Endodermal cell (in vitro differentiated cells): ENCODE measurements at regions not wholly inside any gene's neighbourhood (a gene's known extent, or its start where the extent isn't known, plus 50 kb on each side); places are given as distances from the start of the nearest gene placed in this dataset.

ENCODE experiments used
- DNase-seq: peaks from one replicate; pipeline ENCODE4 v3.0.0-alpha.2; 2017
- H3K27ac ChIP-seq: 2 replicates; pipeline ENCODE4 v1.5.1; 2013; ENCODE audit warnings: mild to moderate bottlenecking, low read depth, low read length, moderate library complexity
- H3K27me3 ChIP-seq: 2 replicates; pipeline ENCODE4 v1.6.1; 2013; ENCODE audit warnings: mild to moderate bottlenecking, low read length, moderate library complexity; ENCODE audit not compliant: insufficient read depth, control insufficient read depth, poor library complexity, severe bottlenecking
- H3K36me3 ChIP-seq: 2 replicates; pipeline ENCODE4 v1.7.0; 2013; ENCODE audit warnings: mild to moderate bottlenecking, low read length, moderate library complexity; ENCODE audit not compliant: control insufficient read depth, insufficient read depth
- H3K4me1 ChIP-seq: one replicate; pipeline ENCODE4 v1.7.0; 2013; ENCODE audit warnings: low read length; ENCODE audit not compliant: control insufficient read depth, insufficient read depth
- H3K4me3 ChIP-seq: 2 replicates; pipeline ENCODE4 v1.5.1; 2013; ENCODE audit warnings: mild to moderate bottlenecking, low read length, moderate library complexity
- H3K9ac ChIP-seq: 2 replicates; pipeline ENCODE4 v1.6.1; 2013; ENCODE audit warnings: mild to moderate bottlenecking, low read length, moderate library complexity; ENCODE audit not compliant: poor library complexity, severe bottlenecking; ENCODE audit errors: extremely low read depth
- H3K9me3 ChIP-seq: 2 replicates; pipeline ENCODE4 v1.6.1; 2013; ENCODE audit warnings: mild to moderate bottlenecking, low read length, moderate library complexity; ENCODE audit not compliant: control insufficient read depth
- H3K27ac Mint-ChIP-seq: 2 replicates; pipeline ENCODE4 v1.8.0; 2020; ENCODE audit warnings: mixed read lengths
- H3K27me3 Mint-ChIP-seq: 2 replicates; pipeline ENCODE4 v1.8.0; 2021; ENCODE audit warnings: mild to moderate bottlenecking, mixed read lengths; ENCODE audit not compliant: insufficient read depth
- H3K36me3 Mint-ChIP-seq: 2 replicates; pipeline ENCODE4 v1.8.0; 2020; ENCODE audit warnings: low read depth, mixed read lengths
- H3K4me1 Mint-ChIP-seq: 2 replicates; pipeline ENCODE4 v1.8.0; 2020; ENCODE audit warnings: mixed read lengths
- H3K4me3 Mint-ChIP-seq: 2 replicates; pipeline ENCODE4 v1.8.0; 2020; ENCODE audit warnings: mild to moderate bottlenecking, moderate library complexity, mixed read lengths
- H3K9me3 Mint-ChIP-seq: 2 replicates; pipeline ENCODE4 v1.8.0; 2020; ENCODE audit warnings: mild to moderate bottlenecking, mixed read lengths
- CTCF ChIP-seq: fragments of 200-600 bp; sonication (generic); conservative IDR thresholded peaks from 2 replicates; pipeline ENCODE4 v1.5.0; 2021; ENCODE audit warnings: antibody characterized with exemption, mild to moderate bottlenecking
- WGBS, 2 experiments: methylation state at CpG; one replicate each; pipeline versions ENCODE4 v1.1.5 to v1.1.7; 2013; ENCODE audit warnings: missing lambda C conversion rate in 2 of 2, mixed read lengths in 1 of 2; ENCODE audit not compliant: insufficient coverage in 1 of 2, insufficient read length in 1 of 2; 5-methylcytosine and 5-hydroxymethylcytosine counted together

DNA sequence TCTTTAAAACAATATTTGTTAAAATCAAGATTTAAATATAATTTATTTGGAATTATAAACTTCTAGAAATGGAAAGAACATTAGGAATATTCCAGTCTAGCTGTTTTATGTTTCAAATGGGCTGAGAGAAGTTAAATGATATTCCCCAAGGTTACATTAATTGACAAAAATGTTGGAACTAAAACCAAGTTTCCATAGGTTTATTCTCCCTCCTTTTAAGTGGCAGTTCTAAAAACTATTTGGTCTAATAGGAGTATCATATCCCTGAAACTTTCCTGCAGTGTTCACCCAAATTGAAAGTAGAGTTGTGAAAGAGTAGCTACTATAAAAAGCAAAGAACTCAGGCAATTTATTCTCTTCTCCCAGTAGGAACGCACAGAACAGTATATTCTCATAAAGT is 1185.5 kb downstream of the LRFN5 start:
- TF ChIP-seq CTCF = no peak
- Histone ChIP-seq H3K9me3 (no peaks in the 10 kb centered on the region), H3K4me3 (no peak overlapping the region), H3K9ac (no peak overlapping the region), H3K27ac (no peak overlapping the region), H3K36me3 (no peaks in the 10 kb centered on the region), H3K4me1 (no peaks in the 10 kb centered on the region), H3K27me3 (no peaks in the 10 kb centered on the region)
- H3K27me3 Mint-ChIP-seq = no peaks in the 10 kb centered on the region
- H3K9me3 Mint-ChIP-seq = peaks cover 6% of the 10 kb centered on the region
- no peaks in the 10 kb centered on the region for H3K36me3 Mint-ChIP-seq
- H3K27ac Mint-ChIP-seq = no peak overlapping the region
- DNase-seq = no peak
- no peaks in the 10 kb centered on the region for H3K4me1 Mint-ChIP-seq
- 100% methylated on average over 1 of the region's 1 CpG; no CpG with 5 or more reads in 1 of the 2 experiments for WGBS, 2 experiments
- no peak overlapping the region for H3K4me3 Mint-ChIP-seq

DNA sequence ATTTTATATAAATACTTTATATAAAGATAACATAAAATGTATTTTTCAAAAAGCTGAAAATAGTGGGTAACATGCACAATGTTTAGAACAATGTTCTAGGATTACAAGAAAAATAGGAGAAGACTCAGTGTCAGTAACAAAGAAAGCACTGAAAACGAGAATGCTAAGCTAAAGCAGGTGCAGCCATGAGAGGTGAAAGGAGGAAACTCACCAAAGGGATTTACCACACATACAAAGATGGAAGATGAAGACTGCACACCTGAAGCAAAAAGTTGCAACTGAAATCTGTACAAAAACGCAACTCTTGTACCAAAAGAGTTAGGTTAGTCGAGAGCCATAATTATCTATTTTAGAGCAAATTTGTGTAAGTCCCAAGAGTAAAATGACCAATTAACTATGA is 1176.1 kb downstream of the LRFN5 start:
- DNase-seq = no peak
- 92 to 100% methylated on average over 3 of the region's 3 CpGs for WGBS, 2 experiments
- Histone ChIP-seq H3K4me1 (no peaks in the 10 kb centered on the region), H3K9me3 (peaks cover 12% of the 10 kb centered on the region), H3K9ac (no peak overlapping the region), H3K4me3 (no peak overlapping the region), H3K27ac (no peak overlapping the region), H3K36me3 (no peaks in the 10 kb centered on the region), H3K27me3 (no peaks in the 10 kb centered on the region)
- Mint-ChIP-seq H3K27me3 (no peaks in the 10 kb centered on the region), H3K9me3 (peaks cover 24% of the 10 kb centered on the region), H3K4me1 (no peaks in the 10 kb centered on the region), H3K36me3 (no peaks in the 10 kb centered on the region), H3K4me3 (no peak overlapping the region), H3K27ac (no peak overlapping the region)
- no peak for TF ChIP-seq CTCF

DNA sequence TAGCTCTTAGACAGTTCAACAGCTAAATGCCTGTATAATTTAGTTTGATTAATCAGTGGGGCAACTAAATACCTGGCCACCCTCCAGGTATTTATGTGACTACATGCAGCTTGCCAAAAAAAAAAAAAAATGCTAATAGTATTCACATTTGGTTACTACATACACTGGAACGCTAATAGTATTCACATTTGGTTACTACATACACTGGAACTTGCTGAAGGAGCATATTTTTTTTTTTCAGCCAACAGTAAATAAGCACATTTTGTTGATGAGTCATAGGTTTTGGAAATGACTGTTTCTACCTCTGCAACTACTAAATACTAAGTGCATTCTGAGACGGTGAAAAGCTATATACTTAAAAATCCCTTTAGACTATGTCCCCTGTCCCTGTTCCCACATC is 1172.3 kb downstream of the LRFN5 start:
- H3K27ac Mint-ChIP-seq = no peak overlapping the region
- H3K9me3 ChIP-seq = no peaks in the 10 kb centered on the region
- no peak overlapping the region for H3K4me3 ChIP-seq
- no peaks in the 10 kb centered on the region for H3K4me1 Mint-ChIP-seq
- no peaks in the 10 kb centered on the region for H3K4me1 ChIP-seq
- H3K27ac ChIP-seq = no peak overlapping the region
- H3K27me3 ChIP-seq = no peaks in the 10 kb centered on the region
- H3K36me3 Mint-ChIP-seq = no peaks in the 10 kb centered on the region
- H3K4me3 Mint-ChIP-seq = no peak overlapping the region
- no peak for DNase-seq
- no peaks in the 10 kb centered on the region for H3K27me3 Mint-ChIP-seq
- H3K36me3 ChIP-seq = no peaks in the 10 kb centered on the region
- H3K9ac ChIP-seq = no peak overlapping the region
- WGBS, 2 experiments = 88 to 97% methylated on average over 1 to 2 of the region's 2 CpGs
- H3K9me3 Mint-ChIP-seq = peaks cover 3% of the 10 kb centered on the region
- no peak for TF ChIP-seq CTCF
